Coronary artery (tissue), 2 donors: ENCODE measurements at regions not wholly inside any gene's neighbourhood (a gene's known extent, or its start where the extent isn't known, plus 50 kb on each side); places are given as distances from the start of the nearest gene placed in this dataset.

ENCODE experiments used
- DNase-seq: peaks from one replicate; pipeline ENCODE4 v3.0.0-alpha.2; 2017; ENCODE audit warnings: low spot score
- H3K27ac ChIP-seq, 2 donors: fragments of 200-600 bp; sonication (generic); one replicate each; pipeline ENCODE4 v1.5.1; 2016 to 2019
- H3K4me3 ChIP-seq: fragments of 200-600 bp; sonication (generic); 2 replicates; pipeline ENCODE4 v1.5.1; 2016; ENCODE audit warnings: mild to moderate bottlenecking, moderate library complexity
- CTCF ChIP-seq: fragments of 200-600 bp; sonication (generic); IDR thresholded peaks from one replicate; pipeline ENCODE4 v1.5.1; 2019; ENCODE audit warnings: antibody characterized with exemption

DNA sequence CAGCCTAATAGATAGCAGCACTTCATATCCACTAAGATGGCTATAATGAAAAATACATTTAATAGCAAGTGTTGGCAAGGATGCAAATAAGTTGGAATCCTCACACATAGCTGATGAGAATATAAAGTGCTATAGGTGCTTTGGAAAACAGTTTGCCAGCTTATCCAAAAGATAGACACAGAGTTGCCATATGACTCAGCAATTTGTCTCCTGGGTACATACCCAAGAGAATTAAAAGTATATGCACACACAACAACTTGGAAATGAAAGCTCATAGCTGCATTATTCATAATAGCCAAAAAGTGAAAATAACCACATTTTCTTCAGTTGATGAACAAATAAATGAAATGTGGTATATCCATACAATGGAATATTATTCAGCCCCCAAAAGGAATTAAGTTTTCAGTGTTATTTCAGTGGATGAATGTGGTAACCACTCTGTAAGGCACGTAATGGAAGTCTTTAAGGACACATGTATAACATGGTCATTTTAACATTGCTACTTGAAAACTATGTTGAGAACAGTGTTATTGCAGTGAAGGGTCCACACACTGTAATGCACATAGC lies 320.9 kb upstream of the ADGRL3 start:
- no peak for TF ChIP-seq CTCF
- DNase-seq: no peak
- Histone ChIP-seq H3K4me3 (no peak overlapping the region), H3K27ac (no peak overlapping the region)

DNA sequence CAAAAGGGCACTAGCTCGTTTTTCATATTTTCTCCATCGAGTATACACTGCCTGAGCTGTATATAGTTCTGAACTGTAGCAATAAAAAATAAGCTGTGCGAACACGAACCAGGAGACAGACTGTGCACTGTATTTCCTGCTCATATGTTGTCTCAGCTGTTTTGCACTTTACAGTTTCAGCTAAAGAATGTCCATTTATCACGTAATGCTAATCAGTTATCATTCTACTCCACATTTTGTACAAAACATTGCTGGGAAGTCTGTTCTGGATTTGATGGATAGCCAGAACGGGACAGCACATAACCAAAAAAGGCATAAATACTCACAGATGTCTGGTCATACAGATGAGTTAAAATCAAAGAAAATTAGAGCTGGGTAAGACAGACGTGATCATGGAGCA lies 315.5 kb upstream of the ADGRL3 start:
- Histone ChIP-seq H3K4me3 (peak overlapping the region; percentile 42), H3K27ac (no peak overlapping the region)
- no peak for DNase-seq
- TF ChIP-seq CTCF: no peak

DNA sequence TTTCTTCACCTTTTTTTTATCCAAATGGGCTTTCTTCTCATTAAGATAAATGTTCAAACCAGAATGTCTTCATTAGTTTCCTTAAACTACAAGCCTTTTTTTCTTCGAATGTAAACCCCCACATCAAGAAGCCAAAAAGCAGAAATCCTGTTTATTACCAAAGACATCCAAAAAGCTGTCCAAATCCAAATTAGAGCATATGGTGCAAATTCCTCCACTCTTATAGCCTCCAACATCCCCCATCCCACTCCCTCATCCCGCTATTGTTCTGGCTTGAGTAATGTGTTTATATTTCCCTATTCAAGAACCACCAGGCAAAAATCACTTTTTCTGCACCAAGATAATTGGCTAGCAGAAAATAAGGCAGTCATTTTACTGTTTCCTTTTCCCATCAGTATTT lies 315.1 kb upstream of the ADGRL3 start:
- no peak overlapping the region for H3K4me3 ChIP-seq
- TF ChIP-seq CTCF: no peak
- no peak overlapping the region for H3K27ac ChIP-seq
- no peak for DNase-seq

GRCh38 chr4:60890743-60891142 lies 309.4 kb upstream of the ADGRL3 start:
- no peak for DNase-seq
- no peak for TF ChIP-seq CTCF
- Histone ChIP-seq H3K4me3 (no peak overlapping the region), H3K27ac (no peak overlapping the region)

- H3K27ac ChIP-seq: no peak overlapping the region
- DNase-seq: no peak
- H3K4me3 ChIP-seq: no peak overlapping the region
- TF ChIP-seq CTCF: no peak
Observed at GRCh38 chr4:60891947-60892346, 308.2 kb upstream of the ADGRL3 start.

GRCh38 chr4:60897415-60897814 lies 302.7 kb upstream of the ADGRL3 start:
- no peak overlapping the region for H3K27ac ChIP-seq
- TF ChIP-seq CTCF: no peak
- H3K4me3 ChIP-seq: no peak overlapping the region
- no peak for DNase-seq

- Histone ChIP-seq H3K4me3 (no peak overlapping the region), H3K27ac (no peak overlapping the region)
- no peak for DNase-seq
- TF ChIP-seq CTCF: no peak
Observed at GRCh38 chr4:60905162-60905561, 295.0 kb upstream of the ADGRL3 start.
